NCI-H2171 treated with DMSO at 0.1 percent for 48 hours (cell line): ENCODE measurements at regions not wholly inside any gene's neighbourhood (a gene's known extent, or its start where the extent isn't known, plus 50 kb on each side); places are given as distances from the start of the nearest gene placed in this dataset.

Experiments
- DNase-seq: peaks from one replicate; lab custom pipeline; 2025; lab: John Stamatoyannopoulos, UW

GRCh38 chr5:143693651-143694252 is 118.2 kb upstream of the HMHB1 start:
- no peak for DNase-seq

GRCh38 chr5:143692342-143692741 is 119.6 kb upstream of the HMHB1 start:
- no peak for DNase-seq

GRCh38 chr5:143691945-143692290 is 120.0 kb upstream of the HMHB1 start:
- DNase-seq: no peak

- DNase-seq: no peak
These were observed 120.5 kb upstream of the HMHB1 start for GRCh38 chr5:143691287-143691944.

GRCh38 chr5:143687604-143688003 is 124.4 kb upstream of the HMHB1 start:
- DNase-seq: no peak

- no peak for DNase-seq
These were observed 126.6 kb upstream of the HMHB1 start for GRCh38 chr5:143685246-143685815.

GRCh38 chr5:143683459-143683858 is 128.5 kb upstream of the HMHB1 start:
- DNase-seq: no peak

- DNase-seq: peak; percentile 23
These were observed 129.0 kb upstream of the HMHB1 start for GRCh38 chr5:143682929-143683386.

- DNase-seq: peak; percentile 12
These were observed 129.6 kb upstream of the HMHB1 start for GRCh38 chr5:143682246-143682905.

GRCh38 chr5:143680672-143681259 is 131.2 kb upstream of the HMHB1 start:
- no peak for DNase-seq

GRCh38 chr5:143679777-143680176 is 132.2 kb upstream of the HMHB1 start:
- no peak for DNase-seq

- DNase-seq: no peak
These were observed 133.6 kb upstream of the HMHB1 start for GRCh38 chr5:143678148-143678905.

- no peak for DNase-seq
These were observed 134.6 kb upstream of the HMHB1 start for GRCh38 chr5:143677403-143677802.

- no peak for DNase-seq
These were observed 135.2 kb upstream of the HMHB1 start for GRCh38 chr5:143676802-143677201.

GRCh38 chr5:143674469-143674786 is 137.5 kb upstream of the HMHB1 start:
- DNase-seq: no peak

GRCh38 chr5:143673676-143674468 is 138.1 kb upstream of the HMHB1 start:
- no peak for DNase-seq

GRCh38 chr5:143672806-143673205 is 139.2 kb upstream of the HMHB1 start:
- DNase-seq: no peak

GRCh38 chr5:143671674-143672569 is 140.0 kb upstream of the HMHB1 start:
- DNase-seq: no peak

GRCh38 chr5:143671021-143671420 is 140.9 kb upstream of the HMHB1 start:
- no peak for DNase-seq

- DNase-seq: no peak
These were observed 146.1 kb upstream of the HMHB1 start for GRCh38 chr5:143665866-143666265.
